Type B pancreatic cell (in vitro differentiated cells): ENCODE measurements at regions not wholly inside any gene's neighbourhood (a gene's known extent, or its start where the extent isn't known, plus 50 kb on each side); places are given as distances from the start of the nearest gene placed in this dataset.

Experiments used
- DNase-seq: peaks from one replicate; pipeline ENCODE4 v3.0.0; 2021; ENCODE audit warnings: mixed read lengths; ENCODE audit not compliant: unreplicated experiment; ENCODE audit errors: extremely low spot score
- H3K27ac Mint-ChIP-seq: 2 replicates; pipeline ENCODE4 v1.8.0; 2021; ENCODE audit warnings: mild to moderate bottlenecking, mixed read lengths
- H3K27me3 Mint-ChIP-seq: 2 replicates; pipeline ENCODE4 v1.8.0; 2021; ENCODE audit warnings: mixed read lengths
- H3K36me3 Mint-ChIP-seq: 2 replicates; pipeline ENCODE4 v1.8.0; 2021; ENCODE audit warnings: mixed read lengths
- H3K4me1 Mint-ChIP-seq: one replicate; pipeline ENCODE4 v1.8.0; 2021; ENCODE audit warnings: mixed read lengths; ENCODE audit not compliant: unreplicated experiment
- H3K4me3 Mint-ChIP-seq: 2 replicates; pipeline ENCODE4 v1.8.0; 2021; ENCODE audit warnings: mild to moderate bottlenecking, mixed read lengths
- H3K9me3 Mint-ChIP-seq: 2 replicates; pipeline ENCODE4 v1.8.0; 2021; ENCODE audit warnings: mixed read lengths
- TF ChIP-seq, protein P1 (sequence below): fragments of 200-600 bp; sonication (generic); conservative IDR thresholded peaks from 2 replicates; pipeline ENCODE4 v1.5.0; 2021; ENCODE audit warnings: antibody characterized with exemption, mild to moderate bottlenecking

DNA sequence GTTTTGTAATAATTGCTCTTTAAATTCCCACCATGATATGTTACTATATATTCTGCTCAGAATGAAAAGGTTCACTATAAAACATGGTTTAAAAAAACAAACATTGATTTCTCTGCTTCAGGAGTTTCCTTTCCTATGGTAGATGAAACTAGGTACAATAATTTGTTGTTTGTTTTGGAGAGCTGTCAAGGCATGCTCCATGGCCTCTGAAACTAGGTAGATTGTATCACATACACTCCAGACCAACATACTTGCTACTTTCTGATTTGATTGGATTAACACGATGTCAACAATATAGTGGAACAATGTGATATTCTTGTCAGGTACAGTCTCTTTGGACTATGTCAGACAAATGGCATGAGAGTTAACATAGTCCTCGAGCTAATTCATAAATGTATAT lies 452.7 kb upstream of the CDH9 start:
- Mint-ChIP-seq H3K36me3 (no peaks in the 10 kb centered on the region), H3K27ac (no peak overlapping the region), H3K9me3 (no peaks in the 10 kb centered on the region), H3K4me3 (no peak overlapping the region), H3K27me3 (no peaks in the 10 kb centered on the region), H3K4me1 (no peaks in the 10 kb centered on the region)
- no peak for DNase-seq
- TF ChIP-seq, protein P1, sequence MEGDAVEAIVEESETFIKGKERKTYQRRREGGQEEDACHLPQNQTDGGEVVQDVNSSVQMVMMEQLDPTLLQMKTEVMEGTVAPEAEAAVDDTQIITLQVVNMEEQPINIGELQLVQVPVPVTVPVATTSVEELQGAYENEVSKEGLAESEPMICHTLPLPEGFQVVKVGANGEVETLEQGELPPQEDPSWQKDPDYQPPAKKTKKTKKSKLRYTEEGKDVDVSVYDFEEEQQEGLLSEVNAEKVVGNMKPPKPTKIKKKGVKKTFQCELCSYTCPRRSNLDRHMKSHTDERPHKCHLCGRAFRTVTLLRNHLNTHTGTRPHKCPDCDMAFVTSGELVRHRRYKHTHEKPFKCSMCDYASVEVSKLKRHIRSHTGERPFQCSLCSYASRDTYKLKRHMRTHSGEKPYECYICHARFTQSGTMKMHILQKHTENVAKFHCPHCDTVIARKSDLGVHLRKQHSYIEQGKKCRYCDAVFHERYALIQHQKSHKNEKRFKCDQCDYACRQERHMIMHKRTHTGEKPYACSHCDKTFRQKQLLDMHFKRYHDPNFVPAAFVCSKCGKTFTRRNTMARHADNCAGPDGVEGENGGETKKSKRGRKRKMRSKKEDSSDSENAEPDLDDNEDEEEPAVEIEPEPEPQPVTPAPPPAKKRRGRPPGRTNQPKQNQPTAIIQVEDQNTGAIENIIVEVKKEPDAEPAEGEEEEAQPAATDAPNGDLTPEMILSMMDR: no peak

DNA sequence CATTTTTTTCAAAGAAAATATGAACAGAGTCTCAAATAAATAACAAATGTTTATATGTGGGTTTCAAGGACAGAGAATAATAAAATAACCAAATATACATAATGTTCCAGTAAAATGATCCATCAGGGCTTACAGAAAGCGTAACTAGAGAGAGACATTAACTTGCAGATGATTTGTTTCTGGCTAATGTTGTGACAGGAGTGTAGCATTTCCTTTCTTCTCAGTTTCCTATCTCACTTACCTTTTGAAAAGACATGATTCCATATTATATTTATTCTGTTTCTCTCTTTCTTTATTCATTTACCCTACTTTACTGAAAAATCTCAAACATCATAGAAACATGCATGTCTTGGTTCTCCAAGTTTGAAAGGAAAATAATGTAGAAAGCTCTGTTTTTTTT lies 451.3 kb upstream of the CDH9 start:
- Mint-ChIP-seq H3K36me3 (no peaks in the 10 kb centered on the region), H3K27me3 (no peaks in the 10 kb centered on the region), H3K27ac (no peak overlapping the region), H3K4me1 (no peaks in the 10 kb centered on the region), H3K9me3 (no peaks in the 10 kb centered on the region), H3K4me3 (no peak overlapping the region)
- DNase-seq: no peak
- TF ChIP-seq, protein P1: no peak

DNA sequence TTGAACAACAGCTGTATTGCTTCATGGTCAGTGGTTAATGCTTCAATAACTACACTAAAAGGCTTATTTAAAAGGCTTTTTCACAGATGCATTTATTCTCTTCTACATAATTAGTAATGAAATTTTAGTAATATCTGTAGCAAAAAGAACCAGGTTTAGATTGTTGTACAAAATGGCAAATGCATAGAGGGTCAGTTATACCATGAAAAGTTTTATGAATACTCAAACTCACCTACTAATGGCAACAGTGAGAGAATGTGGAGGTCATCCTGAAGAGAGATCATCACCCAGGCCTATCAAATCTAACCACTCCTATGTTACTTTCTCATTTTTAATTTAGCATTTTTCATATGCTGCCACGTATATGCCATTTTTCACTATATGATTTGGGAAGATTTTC lies 444.3 kb upstream of the CDH9 start:
- DNase-seq: no peak

DNA sequence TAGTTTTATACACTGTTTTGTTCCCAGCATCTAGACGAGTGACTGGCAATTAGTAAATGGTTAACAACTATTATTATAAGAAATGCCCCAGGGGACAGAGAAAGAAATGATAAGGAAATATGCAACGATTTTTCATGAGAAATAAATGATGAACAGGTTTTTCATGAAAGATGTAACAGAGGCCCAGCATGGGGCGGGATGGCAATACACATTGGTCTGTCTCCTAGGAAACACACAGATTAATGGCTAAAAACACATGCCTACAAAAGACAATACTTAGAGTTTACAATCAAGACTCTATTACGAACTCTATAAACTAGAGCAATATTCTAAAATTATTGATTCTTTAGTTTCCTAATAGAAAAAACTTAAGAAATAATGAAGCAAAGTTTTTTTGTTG lies 441.5 kb upstream of the CDH9 start:
- H3K27me3 Mint-ChIP-seq: no peaks in the 10 kb centered on the region
- no peak for DNase-seq
- no peak overlapping the region for H3K4me3 Mint-ChIP-seq
- no peaks in the 10 kb centered on the region for H3K4me1 Mint-ChIP-seq
- TF ChIP-seq, protein P1: no peak
- peaks cover 7% of the 10 kb centered on the region for H3K9me3 Mint-ChIP-seq
- H3K36me3 Mint-ChIP-seq: peaks cover 25% of the 10 kb centered on the region
- H3K27ac Mint-ChIP-seq: no peak overlapping the region

More for the DNA sequence above, 444.3 kb upstream of the CDH9 start:
- H3K4me3 Mint-ChIP-seq: no peak overlapping the region
- H3K9me3 Mint-ChIP-seq: no peaks in the 10 kb centered on the region
- TF ChIP-seq, protein P1: no peak
- H3K4me1 Mint-ChIP-seq: no peaks in the 10 kb centered on the region
- no peak overlapping the region for H3K27ac Mint-ChIP-seq
- peaks cover 6% of the 10 kb centered on the region for H3K36me3 Mint-ChIP-seq
- H3K27me3 Mint-ChIP-seq: no peaks in the 10 kb centered on the region

DNA sequence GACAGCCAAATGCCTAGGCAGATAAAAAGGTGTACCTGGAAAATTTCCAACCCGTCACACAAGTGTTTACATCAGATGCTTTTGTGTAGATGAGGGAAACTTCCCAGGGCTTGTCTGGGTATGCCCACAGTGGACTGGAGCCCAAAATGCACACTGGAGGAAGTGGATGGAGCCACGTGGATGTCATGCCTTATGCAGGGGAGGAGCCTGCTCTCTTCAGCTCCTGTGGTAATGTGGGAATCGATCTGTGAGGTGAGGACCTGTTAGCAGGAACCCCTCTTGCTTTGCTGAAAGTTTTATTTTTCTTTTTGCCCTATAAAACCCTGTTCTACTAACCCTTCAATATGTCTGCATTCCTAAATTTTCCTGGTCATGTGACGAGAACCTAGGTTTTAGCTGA lies 439.2 kb upstream of the CDH9 start:
- peaks cover 31% of the 10 kb centered on the region for H3K36me3 Mint-ChIP-seq
- H3K27ac Mint-ChIP-seq: no peak overlapping the region

More for the DNA sequence above, 439.2 kb upstream of the CDH9 start:
- no peaks in the 10 kb centered on the region for H3K4me1 Mint-ChIP-seq
- H3K9me3 Mint-ChIP-seq: peaks cover 7% of the 10 kb centered on the region
- H3K27me3 Mint-ChIP-seq: no peaks in the 10 kb centered on the region
- DNase-seq: no peak
- TF ChIP-seq, protein P1: no peak
- no peak overlapping the region for H3K4me3 Mint-ChIP-seq
